Peyer's patch (tissue), 4 donors: ENCODE measurements at regions not wholly inside any gene's neighbourhood (a gene's known extent, or its start where the extent isn't known, plus 50 kb on each side); places are given as distances from the start of the nearest gene placed in this dataset.

ENCODE experiments used
- CTCF ChIP-seq, 6 experiments: fragments of 450-650 bp in 4 of 6; fragments of 200-600 bp in 2 of 6; sonication (generic) in 1 of 6; IDR thresholded peaks; one replicate each; pipeline ENCODE4 v1.5.1; 2017 to 2019; ENCODE audit warnings: antibody characterized with exemption in 6 of 6, mild to moderate bottlenecking in 3 of 6, moderate library complexity in 1 of 6
- POLR2A ChIP-seq, 2 donors: fragments of 450-650 bp; IDR thresholded peaks; one replicate each; pipeline ENCODE4 v1.5.1; 2017; ENCODE audit warnings: antibody characterized with exemption in 2 of 2, mild to moderate bottlenecking in 2 of 2, moderate library complexity in 2 of 2

- no peak for TF ChIP-seq POLR2A (IDR thresholded peaks at IDR 0.05)
- no peak for TF ChIP-seq CTCF (IDR thresholded peaks at IDR 0.05)
Observed at GRCh38 chr13:64066711-64067110, 2651.1 kb upstream of the PCDH20 start.
